ENCODE measurements at regions not wholly inside any gene's neighbourhood (a gene's known extent, or its start where the extent isn't known, plus 50 kb on each side); places are given as distances from the start of the nearest gene placed in this dataset.
"Not testable (repeated sequence)": the region's sequence is repeated elsewhere in the genome, so short reads cannot be mapped to it uniquely, and the experiment has no call there.

- H3K27ac Mint-ChIP-seq: no peak overlapping the region
- no peaks in the 10 kb centered on the region for H3K27me3 Mint-ChIP-seq (ENCODE audit: low read depth)
- DNase-seq (ENCODE audit: low spot score): no peak
- no peaks in the 10 kb centered on the region for H3K36me3 Mint-ChIP-seq (ENCODE audit: low read depth)
- H3K4me1 Mint-ChIP-seq (ENCODE audit: low read depth): no peaks in the 10 kb centered on the region
- H3K9me3 Mint-ChIP-seq: peaks cover 24% of the 10 kb centered on the region
- intact Hi-C loops (cut with micrococcal nuclease): no loop called here
- H3K4me3 Mint-ChIP-seq (ENCODE audit: low read depth): no peak overlapping the region
These were observed 63.7 kb upstream of the SYT4 start for GRCh38 chr18:43341014-43341413.

DNA sequence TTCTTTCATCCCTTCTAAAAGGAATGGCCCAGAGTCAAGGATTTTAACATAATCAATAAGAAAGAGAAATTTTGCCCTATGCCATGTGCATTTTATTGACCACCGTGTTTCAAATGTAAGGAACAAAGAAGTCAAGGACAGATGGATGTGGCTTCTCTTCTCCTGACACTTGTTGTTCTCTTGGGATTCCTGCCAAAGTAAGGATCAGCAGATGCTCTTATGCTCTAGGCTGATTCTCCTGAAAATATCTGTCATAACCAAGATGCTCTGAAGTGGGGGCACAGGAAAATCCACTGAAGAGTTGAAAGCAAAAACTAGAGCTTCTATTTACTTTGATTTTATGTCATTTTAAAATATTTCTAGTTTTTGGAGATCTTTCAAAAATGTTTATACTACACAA is 72.9 kb upstream of the SYT4 start:
- Mint-ChIP-seq H3K4me1 (ENCODE audit: low read depth) (no peaks in the 10 kb centered on the region), H3K36me3 (ENCODE audit: low read depth) (no peaks in the 10 kb centered on the region), H3K27ac (no peak overlapping the region), H3K4me3 (ENCODE audit: low read depth) (no peak overlapping the region), H3K27me3 (ENCODE audit: low read depth) (no peaks in the 10 kb centered on the region), H3K9me3 (peaks cover 15% of the 10 kb centered on the region)
- intact Hi-C loops (cut with micrococcal nuclease): no loop called here
- DNase-seq (ENCODE audit: low spot score): no peak

DNA sequence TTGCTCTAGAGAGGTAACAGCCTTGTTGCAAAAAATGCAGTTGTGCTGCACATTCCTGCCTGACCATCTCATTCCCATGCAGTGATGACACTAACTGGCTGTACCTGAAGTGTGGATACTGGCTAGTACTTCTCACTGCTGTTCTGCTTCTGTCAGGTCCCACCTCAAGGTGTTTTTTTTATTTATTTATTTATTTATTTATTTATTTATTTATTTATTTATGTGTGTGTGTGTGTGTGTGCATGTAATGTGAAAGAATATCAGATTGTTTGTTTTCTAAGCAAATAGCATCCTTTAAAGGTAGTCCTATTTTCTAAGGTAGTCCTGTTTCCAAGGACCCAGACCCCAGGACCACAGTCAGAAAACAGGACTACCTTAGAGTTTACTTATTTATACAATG is 87.2 kb upstream of the SYT4 start:
- DNase-seq (ENCODE audit: low spot score): no peak
- no peaks in the 10 kb centered on the region for H3K27me3 Mint-ChIP-seq (ENCODE audit: low read depth)
- H3K4me1 Mint-ChIP-seq (ENCODE audit: low read depth): no peaks in the 10 kb centered on the region
- H3K4me3 Mint-ChIP-seq (ENCODE audit: low read depth): no peak overlapping the region
- intact Hi-C loops (cut with micrococcal nuclease): no loop called here
- no peak overlapping the region for H3K27ac Mint-ChIP-seq
- H3K36me3 Mint-ChIP-seq (ENCODE audit: low read depth): no peaks in the 10 kb centered on the region
- H3K9me3 Mint-ChIP-seq: no peaks in the 10 kb centered on the region

GRCh38 chr18:43367895-43368294 is 90.6 kb upstream of the SYT4 start:
- H3K4me3 Mint-ChIP-seq (ENCODE audit: low read depth): no peak overlapping the region
- H3K27me3 Mint-ChIP-seq (ENCODE audit: low read depth): no peaks in the 10 kb centered on the region
- DNase-seq (ENCODE audit: low spot score): no peak
- no peak overlapping the region for H3K27ac Mint-ChIP-seq
- intact Hi-C loops (cut with micrococcal nuclease): no loop called here
- no peaks in the 10 kb centered on the region for H3K9me3 Mint-ChIP-seq
- no peaks in the 10 kb centered on the region for H3K4me1 Mint-ChIP-seq (ENCODE audit: low read depth)
- H3K36me3 Mint-ChIP-seq (ENCODE audit: low read depth): no peaks in the 10 kb centered on the region

- intact Hi-C loops (cut with micrococcal nuclease); H3K36me3 Mint-ChIP-seq (ENCODE audit: low read depth); H3K4me1 Mint-ChIP-seq (ENCODE audit: low read depth); H3K27ac Mint-ChIP-seq; H3K9me3 Mint-ChIP-seq; H3K27me3 Mint-ChIP-seq (ENCODE audit: low read depth); H3K4me3 Mint-ChIP-seq (ENCODE audit: low read depth); DNase-seq (ENCODE audit: low spot score): not testable (repeated sequence)
These were observed 92.0 kb upstream of the SYT4 start for GRCh38 chr18:43369311-43369710.

DNA sequence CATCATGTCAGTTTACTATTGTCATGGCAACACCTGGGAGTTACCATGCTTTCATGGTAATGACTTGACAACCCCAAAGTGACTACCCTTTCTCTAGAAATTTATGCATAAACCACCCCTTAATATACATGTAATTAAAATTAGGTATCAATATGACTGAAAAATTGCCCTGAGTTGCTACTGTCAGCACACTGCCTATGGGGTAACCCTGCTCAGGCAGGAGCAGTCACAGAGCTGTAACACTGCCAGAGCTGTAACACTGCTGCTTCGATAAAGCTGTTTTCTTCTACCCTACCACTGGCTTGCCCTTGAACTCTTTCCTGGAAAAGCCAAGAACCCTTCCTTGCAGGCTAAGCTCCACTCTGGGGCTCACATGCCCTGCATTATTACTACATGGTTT is 95.5 kb upstream of the SYT4 start:
- Mint-ChIP-seq H3K4me1 (ENCODE audit: low read depth) (no peaks in the 10 kb centered on the region), H3K36me3 (ENCODE audit: low read depth) (no peaks in the 10 kb centered on the region), H3K4me3 (ENCODE audit: low read depth) (no peak overlapping the region), H3K9me3 (peaks cover 17% of the 10 kb centered on the region), H3K27me3 (ENCODE audit: low read depth) (no peaks in the 10 kb centered on the region), H3K27ac (no peak overlapping the region)
- intact Hi-C loops (cut with micrococcal nuclease): no loop called here
- no peak for DNase-seq (ENCODE audit: low spot score)

- no peaks in the 10 kb centered on the region for H3K36me3 Mint-ChIP-seq (ENCODE audit: low read depth)
- intact Hi-C loops (cut with micrococcal nuclease): no loop called here
- H3K27ac Mint-ChIP-seq: no peak overlapping the region
- no peak for DNase-seq (ENCODE audit: low spot score)
- no peaks in the 10 kb centered on the region for H3K4me1 Mint-ChIP-seq (ENCODE audit: low read depth)
- no peaks in the 10 kb centered on the region for H3K27me3 Mint-ChIP-seq (ENCODE audit: low read depth)
- H3K9me3 Mint-ChIP-seq: peaks cover 41% of the 10 kb centered on the region
- no peak overlapping the region for H3K4me3 Mint-ChIP-seq (ENCODE audit: low read depth)
These were observed 102.9 kb upstream of the SYT4 start for GRCh38 chr18:43380104-43380672.

- no peak for DNase-seq (ENCODE audit: low spot score)
- Mint-ChIP-seq H3K27ac (no peak overlapping the region), H3K36me3 (ENCODE audit: low read depth) (no peaks in the 10 kb centered on the region), H3K4me3 (ENCODE audit: low read depth) (no peak overlapping the region), H3K4me1 (ENCODE audit: low read depth) (no peaks in the 10 kb centered on the region), H3K27me3 (ENCODE audit: low read depth) (no peaks in the 10 kb centered on the region), H3K9me3 (peaks cover 26% of the 10 kb centered on the region)
- intact Hi-C loops (cut with micrococcal nuclease): no loop called here
These were observed 105.5 kb upstream of the SYT4 start for GRCh38 chr18:43382641-43383403.

- Mint-ChIP-seq H3K4me3 (ENCODE audit: low read depth) (no peak overlapping the region), H3K36me3 (ENCODE audit: low read depth) (no peaks in the 10 kb centered on the region), H3K27ac (no peak overlapping the region), H3K9me3 (no peaks in the 10 kb centered on the region), H3K27me3 (ENCODE audit: low read depth) (no peaks in the 10 kb centered on the region), H3K4me1 (ENCODE audit: low read depth) (no peaks in the 10 kb centered on the region)
- intact Hi-C loops (cut with micrococcal nuclease): no loop called here
- DNase-seq (ENCODE audit: low spot score): no peak
These were observed 111.9 kb upstream of the SYT4 start for GRCh38 chr18:43389163-43389562.

DNA sequence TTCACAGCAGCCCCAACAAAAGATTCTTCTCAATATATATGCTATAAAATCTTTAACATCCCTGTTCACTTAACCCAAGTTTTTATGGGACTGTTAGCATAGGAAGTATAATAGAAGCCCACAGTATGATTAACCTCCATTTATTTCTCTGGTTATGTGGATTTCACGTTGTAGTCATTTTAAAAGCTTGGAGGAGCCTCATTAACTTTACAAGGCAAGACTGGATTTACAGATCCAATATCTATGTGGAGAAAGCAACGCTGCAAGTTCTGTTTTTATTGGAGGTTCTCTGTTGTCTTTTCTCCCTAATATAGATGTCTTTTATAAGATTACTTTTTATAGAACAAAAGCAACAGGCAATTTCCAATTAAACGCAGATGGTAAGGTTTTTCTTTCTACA is 114.9 kb upstream of the SYT4 start:
- no peaks in the 10 kb centered on the region for H3K27me3 Mint-ChIP-seq (ENCODE audit: low read depth)
- no peaks in the 10 kb centered on the region for H3K36me3 Mint-ChIP-seq (ENCODE audit: low read depth)
- H3K4me3 Mint-ChIP-seq (ENCODE audit: low read depth): no peak overlapping the region
- H3K27ac Mint-ChIP-seq: no peak overlapping the region
- no peak for DNase-seq (ENCODE audit: low spot score)
- intact Hi-C loops (cut with micrococcal nuclease): no loop called here
- no peaks in the 10 kb centered on the region for H3K9me3 Mint-ChIP-seq
- no peaks in the 10 kb centered on the region for H3K4me1 Mint-ChIP-seq (ENCODE audit: low read depth)

GRCh38 chr18:43393174-43393573 is 115.9 kb upstream of the SYT4 start:
- Mint-ChIP-seq H3K4me3 (ENCODE audit: low read depth) (no peak overlapping the region), H3K36me3 (ENCODE audit: low read depth) (no peaks in the 10 kb centered on the region), H3K9me3 (no peaks in the 10 kb centered on the region), H3K4me1 (ENCODE audit: low read depth) (no peaks in the 10 kb centered on the region), H3K27me3 (ENCODE audit: low read depth) (no peaks in the 10 kb centered on the region), H3K27ac (no peak overlapping the region)
- DNase-seq (ENCODE audit: low spot score): no peak
- intact Hi-C loops (cut with micrococcal nuclease): no loop called here

DNA sequence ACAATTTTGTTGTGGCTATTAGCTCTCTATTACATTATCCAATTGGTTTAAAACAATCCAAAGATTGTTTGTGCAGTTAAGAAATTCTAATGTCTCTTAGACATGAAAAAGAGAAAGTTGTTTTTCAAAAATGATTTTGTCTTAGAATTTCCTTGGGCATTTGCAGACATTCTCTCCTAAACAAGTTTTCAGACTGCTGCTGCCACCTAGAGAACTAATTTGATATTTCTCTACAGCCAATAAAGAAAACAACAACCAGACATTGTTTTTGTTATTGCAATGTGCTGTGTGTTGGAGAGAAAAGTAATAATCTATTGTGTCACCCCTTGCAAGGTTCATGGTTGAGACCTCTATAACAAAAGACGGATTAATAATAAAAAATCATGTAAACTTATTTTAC is 119.0 kb upstream of the SYT4 start:
- Mint-ChIP-seq H3K9me3 (peaks cover 6% of the 10 kb centered on the region), H3K36me3 (ENCODE audit: low read depth) (no peaks in the 10 kb centered on the region), H3K27ac (no peak overlapping the region), H3K27me3 (ENCODE audit: low read depth) (no peaks in the 10 kb centered on the region), H3K4me3 (ENCODE audit: low read depth) (no peak overlapping the region), H3K4me1 (ENCODE audit: low read depth) (no peaks in the 10 kb centered on the region)
- intact Hi-C loops (cut with micrococcal nuclease): no loop called here
- no peak for DNase-seq (ENCODE audit: low spot score)

DNA sequence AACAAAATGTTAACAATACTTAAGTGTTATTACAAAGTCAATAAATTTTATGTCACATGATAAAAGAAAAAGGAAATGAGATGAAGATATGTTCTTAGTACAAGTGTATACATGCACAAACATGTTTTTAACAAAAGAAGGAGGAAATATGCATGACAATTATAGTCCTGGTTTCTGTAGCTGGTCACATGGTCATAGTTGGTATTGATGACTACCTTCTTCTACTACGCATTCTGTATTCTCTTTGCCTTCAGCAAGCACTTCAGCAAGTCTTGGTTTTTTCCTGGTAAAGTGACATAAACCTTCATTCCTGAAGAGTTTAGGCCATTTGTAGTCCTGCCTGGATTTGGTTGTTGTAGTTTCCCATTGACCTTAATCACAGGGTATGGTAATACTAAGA is 121.3 kb upstream of the SYT4 start:
- no peaks in the 10 kb centered on the region for H3K4me1 Mint-ChIP-seq (ENCODE audit: low read depth)
- intact Hi-C loops (cut with micrococcal nuclease): no loop called here
- peaks cover 6% of the 10 kb centered on the region for H3K9me3 Mint-ChIP-seq
- no peaks in the 10 kb centered on the region for H3K27me3 Mint-ChIP-seq (ENCODE audit: low read depth)
- no peak for DNase-seq (ENCODE audit: low spot score)
- H3K4me3 Mint-ChIP-seq (ENCODE audit: low read depth): no peak overlapping the region
- no peak overlapping the region for H3K27ac Mint-ChIP-seq
- H3K36me3 Mint-ChIP-seq (ENCODE audit: low read depth): no peaks in the 10 kb centered on the region

DNA sequence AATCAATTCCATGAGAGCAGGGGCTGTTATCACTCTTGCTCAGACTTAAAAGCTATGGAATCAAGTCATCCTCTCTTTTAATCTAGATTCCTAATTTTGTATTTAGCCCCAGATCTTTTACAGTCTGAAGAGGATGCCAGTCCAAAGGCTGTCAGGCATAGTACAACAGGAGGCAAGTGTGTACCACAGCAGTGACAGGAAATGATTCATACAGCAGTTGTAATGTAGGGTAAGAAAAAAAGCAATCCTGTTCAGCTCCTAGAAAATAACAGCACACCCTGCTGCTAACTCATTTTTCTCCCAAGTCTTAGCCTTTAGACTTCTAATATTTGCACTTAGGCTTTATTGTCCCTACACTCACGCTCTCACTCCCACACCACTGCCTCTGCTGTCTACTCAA is 127.8 kb upstream of the SYT4 start:
- intact Hi-C loops (cut with micrococcal nuclease): no loop called here
- H3K27ac Mint-ChIP-seq: no peak overlapping the region
- H3K4me3 Mint-ChIP-seq (ENCODE audit: low read depth): no peak overlapping the region
- no peaks in the 10 kb centered on the region for H3K27me3 Mint-ChIP-seq (ENCODE audit: low read depth)
- no peaks in the 10 kb centered on the region for H3K4me1 Mint-ChIP-seq (ENCODE audit: low read depth)
- H3K36me3 Mint-ChIP-seq (ENCODE audit: low read depth): no peaks in the 10 kb centered on the region
- no peak for DNase-seq (ENCODE audit: low spot score)
- peaks cover 16% of the 10 kb centered on the region for H3K9me3 Mint-ChIP-seq
